Breast epithelium (tissue), 3 donors: ENCODE measurements at regions not wholly inside any gene's neighbourhood (a gene's known extent, or its start where the extent isn't known, plus 50 kb on each side); places are given as distances from the start of the nearest gene placed in this dataset.

Experiments
- CTCF ChIP-seq, 3 donors: fragments of 450-650 bp; IDR thresholded peaks; one replicate each; pipeline ENCODE4 v1.5.1; 2016 to 2017; ENCODE audit warnings: antibody characterized with exemption in 3 of 3, mild to moderate bottlenecking in 3 of 3, moderate library complexity in 3 of 3
- POLR2A ChIP-seq: fragments of 450-650 bp; IDR thresholded peaks from one replicate; pipeline ENCODE4 v1.6.1; 2016; ENCODE audit warnings: antibody characterized with exemption, mild to moderate bottlenecking, moderate library complexity
- POLR2AphosphoS5 ChIP-seq, 3 donors: sonication (generic); formaldehyde crosslinking; IDR thresholded peaks; one replicate each; pipeline ENCODE4 v1.6.1; 2017; ENCODE audit warnings: antibody characterized with exemption in 3 of 3

GRCh38 chr11:119991022-119991404 lies 146.9 kb downstream of the TRIM29 start:
- no peak for TF ChIP-seq POLR2A
- TF ChIP-seq CTCF (IDR thresholded peaks at IDR 0.05): no peak
- TF ChIP-seq POLR2AphosphoS5 (IDR thresholded peaks at IDR 0.05): no peak
